ENCODE measurements at regions not wholly inside any gene's neighbourhood (a gene's known extent, or its start where the extent isn't known, plus 50 kb on each side); places are given as distances from the start of the nearest gene placed in this dataset.
A peak's percentile ranks its signal among the peaks of the same experiment; 100 is the strongest.

DNA sequence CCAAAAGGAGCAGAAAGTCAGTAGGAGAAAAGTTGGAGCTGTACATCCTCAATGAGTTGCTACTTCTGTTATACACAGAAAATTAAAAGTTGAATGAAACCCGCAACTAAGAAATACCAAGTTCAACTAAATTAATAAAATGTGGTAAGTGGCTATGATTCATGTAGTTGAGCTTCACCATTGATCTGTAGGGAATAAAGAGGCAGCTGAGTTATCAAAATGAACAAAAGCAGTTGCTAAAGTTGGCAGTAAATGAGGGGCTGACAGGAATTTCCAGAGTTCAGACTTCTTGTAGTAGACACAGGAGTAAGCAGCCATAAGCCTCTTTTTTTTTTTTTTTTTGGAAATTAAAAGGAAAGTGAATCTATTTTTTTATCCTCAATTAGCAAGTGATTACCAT, 234.6 kb downstream of the POSTN start:
- DNase-seq (ENCODE audit: low spot score) = no peak

DNA sequence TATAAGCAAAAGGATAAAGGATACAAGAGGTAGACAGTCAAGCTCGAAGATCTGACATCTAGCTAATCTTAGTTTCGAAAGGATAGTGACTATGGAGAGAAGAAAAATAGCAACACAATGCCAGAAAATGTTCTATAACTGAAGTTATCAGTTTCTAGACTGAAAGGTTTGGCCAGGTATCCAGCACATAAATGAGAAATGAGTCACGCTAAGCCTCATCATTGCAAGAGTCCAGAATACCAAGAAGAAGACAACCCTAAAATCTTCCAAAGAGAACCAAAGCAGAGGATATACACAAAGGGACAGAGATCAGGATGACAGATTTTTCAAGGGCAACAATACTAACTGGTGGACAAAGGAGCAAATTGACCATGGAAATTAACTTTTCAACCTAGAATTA, 237.0 kb downstream of the POSTN start:
- DNase-seq (ENCODE audit: low spot score) = no peak

DNA sequence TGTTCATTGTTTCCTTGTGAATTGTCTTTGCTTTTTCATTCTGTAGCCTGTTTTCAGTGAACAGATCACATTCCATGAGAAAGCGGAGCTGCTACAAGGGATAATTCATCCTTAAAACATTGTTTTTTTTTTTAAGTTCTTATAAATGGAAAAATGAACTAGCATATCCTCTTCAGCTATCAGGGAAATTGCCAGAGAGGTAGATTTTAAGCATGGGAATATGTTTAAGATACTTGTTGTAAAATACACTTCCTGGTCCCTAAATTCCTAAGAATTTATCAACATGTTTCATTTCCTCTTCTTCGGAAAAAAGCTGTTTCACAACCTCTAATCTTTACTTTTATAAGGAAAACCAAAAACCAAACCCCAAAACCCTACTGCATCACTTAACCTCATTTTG, 238.0 kb downstream of the POSTN start:
- DNase-seq (ENCODE audit: low spot score) = no peak

DNA sequence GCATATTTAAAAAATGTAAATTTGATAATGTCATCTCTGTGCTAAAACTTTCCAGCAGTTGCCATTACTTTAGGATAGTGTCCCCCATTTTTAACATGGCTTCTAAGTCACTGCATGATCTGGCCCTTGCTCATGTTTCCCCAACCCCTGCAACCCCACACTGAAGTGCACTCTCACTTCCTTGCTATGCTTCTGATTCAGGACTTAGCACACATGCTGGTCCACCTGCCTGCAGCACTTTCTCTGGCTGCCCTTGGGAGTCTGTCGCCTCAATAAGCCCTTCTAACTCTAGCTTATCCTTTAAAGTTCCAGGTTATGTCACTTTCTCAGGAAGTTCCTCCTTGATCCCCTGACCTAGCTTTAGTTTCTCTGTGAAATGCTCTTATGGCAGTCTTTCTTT, 241.0 kb downstream of the POSTN start:
- no peak for DNase-seq (ENCODE audit: low spot score)

DNA sequence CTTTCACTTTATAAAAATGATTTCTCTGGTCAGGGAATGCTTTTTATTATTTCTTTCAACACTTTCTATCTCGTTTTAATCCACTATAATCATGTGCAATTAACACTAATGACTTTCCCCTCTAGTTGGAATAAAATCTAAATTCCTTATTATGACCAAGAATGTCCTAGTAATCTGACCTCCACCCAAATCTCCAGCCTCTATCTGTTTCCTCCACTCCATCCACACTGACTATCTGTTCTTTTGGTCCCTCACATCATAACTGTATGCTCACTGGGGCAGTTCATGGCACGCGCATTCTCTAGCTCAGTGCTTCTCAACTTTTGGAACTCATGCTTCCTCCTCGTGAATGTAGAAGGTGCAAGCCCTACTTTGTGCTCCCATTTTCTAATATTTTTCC, 244.7 kb downstream of the POSTN start:
- DNase-seq (ENCODE audit: low spot score) = no peak

DNA sequence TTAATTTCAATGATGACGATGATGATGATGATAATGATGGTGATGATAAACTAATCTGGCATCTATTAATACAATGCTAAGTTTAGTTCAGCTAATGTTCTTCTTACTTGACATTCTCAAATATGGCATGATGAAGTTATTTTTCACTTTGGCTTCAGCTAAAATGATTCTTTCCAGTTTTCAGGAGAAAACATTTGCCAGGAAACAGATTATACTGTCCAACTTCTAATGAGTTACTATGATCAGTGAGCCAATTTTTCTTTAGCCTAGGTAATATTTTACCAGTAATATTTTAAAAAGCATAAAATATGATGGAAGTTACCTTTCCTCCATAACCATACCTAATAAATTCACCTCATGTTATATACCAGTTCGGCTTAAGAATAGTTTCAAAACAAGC, 245.7 kb upstream of the CSNK1A1L start:
- DNase-seq (ENCODE audit: low spot score) = no peak

DNA sequence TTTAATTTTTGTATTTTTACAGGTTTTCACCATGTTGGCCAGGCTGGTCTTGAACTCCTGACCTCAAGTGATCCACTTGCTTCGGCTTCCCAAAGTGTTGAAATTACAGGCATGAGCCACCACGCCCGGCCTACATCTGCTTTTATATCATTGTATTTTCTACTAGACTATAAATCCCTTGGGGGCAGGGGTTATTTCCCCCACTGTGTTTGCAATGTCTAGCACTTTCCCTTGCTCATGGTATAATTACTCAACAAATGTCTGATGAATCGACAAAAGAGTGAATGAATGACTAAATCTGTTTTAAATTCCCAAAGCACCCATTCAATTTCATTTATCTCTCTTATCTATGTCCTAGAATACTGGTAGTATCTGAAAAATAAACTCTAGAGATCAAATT, 244.5 kb upstream of the CSNK1A1L start:
- no peak for DNase-seq (ENCODE audit: low spot score)

DNA sequence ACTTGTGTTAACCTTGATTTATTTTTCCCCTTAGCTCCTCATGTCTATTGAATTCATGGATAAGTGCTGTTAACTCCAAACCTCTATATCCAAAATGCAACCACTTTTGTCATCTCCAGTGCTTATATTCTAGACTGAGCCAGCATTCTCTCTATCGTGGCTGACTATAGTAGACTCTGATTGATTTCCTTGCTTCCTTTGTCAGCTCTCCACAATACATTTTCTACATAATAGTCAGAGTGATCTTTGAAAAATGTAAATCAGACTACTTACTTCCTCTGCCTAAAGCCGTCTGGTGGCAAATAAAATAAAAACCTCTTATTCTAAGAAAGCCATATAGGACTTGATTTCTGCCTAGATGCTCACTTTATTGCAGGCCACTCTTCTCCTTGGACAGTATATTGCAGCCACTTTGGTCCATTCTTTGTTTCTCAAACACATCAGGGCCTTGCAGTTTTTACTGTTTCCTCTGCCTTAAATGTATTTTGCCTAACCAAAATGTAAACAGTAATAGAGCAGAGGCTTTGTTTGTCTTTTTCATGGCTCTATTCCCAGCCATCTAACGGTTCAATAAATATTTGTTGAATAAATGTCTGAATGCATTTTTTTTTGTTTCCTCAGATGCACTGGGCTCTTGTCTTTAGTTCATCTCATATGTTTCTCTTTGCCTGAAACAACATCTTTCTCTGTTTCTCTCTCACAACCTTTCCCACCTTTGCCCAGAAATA, 243.6 kb upstream of the CSNK1A1L start:
- DNase-seq (ENCODE audit: low spot score) = no peak

DNA sequence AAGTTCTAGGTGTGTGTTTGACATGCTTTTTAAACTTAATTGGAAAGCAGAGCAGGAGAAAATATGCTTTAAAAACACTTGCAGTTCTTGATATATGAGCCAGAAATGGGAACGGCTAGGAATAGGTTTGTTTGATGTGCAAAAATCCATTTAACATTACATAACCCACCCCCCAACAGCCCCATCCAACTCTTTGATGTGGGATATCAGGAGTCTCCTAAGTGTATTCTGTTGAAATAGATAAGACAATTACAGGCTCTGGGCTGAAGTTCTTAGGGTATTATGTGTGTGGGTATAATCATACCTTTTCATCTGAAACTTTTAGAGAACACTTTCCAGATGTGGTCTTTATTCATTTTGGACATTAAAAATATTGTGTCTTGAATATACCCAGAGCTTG, 240.4 kb upstream of the CSNK1A1L start:
- DNase-seq (ENCODE audit: low spot score) = peak; percentile 94

DNA sequence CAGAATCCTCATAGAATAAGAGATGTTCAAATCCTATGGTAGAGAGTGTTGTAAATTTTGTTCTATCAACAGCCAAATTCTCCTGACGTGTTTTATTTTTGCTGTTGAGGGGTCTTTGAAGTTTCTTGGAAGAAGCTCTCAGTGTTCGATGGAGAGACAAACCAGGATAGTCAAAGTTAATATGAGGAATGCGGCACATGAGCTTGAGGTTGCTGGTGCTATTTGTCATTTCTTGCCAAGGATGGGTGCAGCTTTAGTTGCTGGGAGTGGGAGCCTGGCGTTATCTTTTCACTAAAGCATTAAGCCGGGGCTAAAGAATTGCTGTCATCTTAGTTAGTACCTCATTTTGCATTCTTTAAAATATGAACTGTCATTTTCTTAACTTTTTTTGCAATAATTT, 239.9 kb upstream of the CSNK1A1L start:
- peak; percentile 93 for DNase-seq (ENCODE audit: low spot score)

DNA sequence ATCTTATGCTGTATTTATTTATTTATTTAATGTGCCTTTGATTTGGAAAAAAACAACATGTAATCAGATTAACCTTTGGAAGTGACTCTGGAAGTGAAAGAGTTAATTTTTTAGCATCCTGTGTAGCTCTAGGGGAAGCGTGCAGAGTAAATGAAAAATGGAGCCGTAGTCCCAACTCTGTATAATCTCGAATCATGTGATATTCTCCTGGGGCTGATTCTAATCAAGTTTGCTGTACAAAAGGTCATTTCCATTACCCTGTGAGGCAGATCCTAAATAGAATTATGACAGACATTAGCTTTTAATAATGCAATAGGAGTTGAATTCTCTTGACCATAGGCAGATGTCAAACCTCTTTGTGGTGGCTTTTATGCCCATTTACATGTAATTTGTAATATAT, 238.6 kb upstream of the CSNK1A1L start:
- DNase-seq (ENCODE audit: low spot score) = no peak

DNA sequence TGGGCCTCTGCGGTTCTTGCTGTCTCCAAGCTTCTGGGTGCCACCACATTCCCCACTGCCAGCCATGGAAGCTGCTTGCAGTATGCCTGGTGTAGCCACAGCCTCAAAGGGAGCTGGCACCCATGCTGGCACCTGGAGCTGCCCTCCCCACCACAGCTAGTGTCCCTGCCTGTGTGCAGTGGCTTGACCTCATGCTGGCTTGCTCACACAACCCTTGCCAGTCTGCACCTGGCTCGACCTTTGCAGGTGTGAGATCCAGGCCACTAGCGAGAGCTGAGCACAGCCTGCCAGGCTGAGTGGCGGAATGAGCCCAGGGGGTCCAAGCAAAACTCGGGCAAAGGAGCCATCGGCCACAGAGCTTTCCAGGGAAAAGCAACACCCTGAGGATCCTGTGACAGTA, 236.7 kb upstream of the CSNK1A1L start:
- DNase-seq (ENCODE audit: low spot score) = no peak

DNA sequence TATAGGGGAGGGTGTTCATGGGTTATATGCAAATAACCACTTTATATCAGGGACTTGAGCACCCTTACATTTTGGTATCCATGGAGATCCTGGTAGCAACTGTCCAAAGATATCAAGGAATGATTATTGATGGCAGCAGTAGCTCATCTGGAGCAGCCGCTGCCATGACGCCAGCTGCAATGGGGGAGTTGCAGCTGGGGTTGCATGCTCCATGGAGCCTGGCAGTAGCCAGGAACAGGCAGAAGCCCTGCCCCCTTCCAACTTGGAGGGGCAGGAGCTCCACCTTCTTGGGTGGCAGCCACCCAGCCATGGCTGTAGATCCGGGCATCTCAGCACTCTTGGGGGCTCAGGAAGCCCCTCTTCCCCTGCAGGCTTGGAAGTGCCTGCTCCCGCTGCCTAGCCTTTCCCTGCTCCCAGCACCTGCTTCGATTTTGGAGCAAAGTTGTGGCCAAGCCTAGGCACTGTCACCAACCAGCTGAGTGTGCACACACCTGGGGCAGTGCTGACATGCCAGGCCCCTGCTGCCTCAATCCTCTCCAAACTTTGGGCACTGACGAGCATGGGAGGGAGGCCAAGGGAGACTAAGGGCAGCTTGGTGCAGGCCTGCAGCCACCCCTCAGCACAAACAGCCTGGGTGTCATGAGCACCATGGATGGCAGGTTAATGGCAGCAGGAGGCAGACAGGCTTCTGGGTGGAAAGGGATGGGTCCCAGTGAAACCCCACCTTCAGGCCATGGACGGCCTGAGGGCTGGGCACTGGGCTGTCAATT, 235.6 kb upstream of the CSNK1A1L start:
- no peak for DNase-seq (ENCODE audit: low spot score)

DNA sequence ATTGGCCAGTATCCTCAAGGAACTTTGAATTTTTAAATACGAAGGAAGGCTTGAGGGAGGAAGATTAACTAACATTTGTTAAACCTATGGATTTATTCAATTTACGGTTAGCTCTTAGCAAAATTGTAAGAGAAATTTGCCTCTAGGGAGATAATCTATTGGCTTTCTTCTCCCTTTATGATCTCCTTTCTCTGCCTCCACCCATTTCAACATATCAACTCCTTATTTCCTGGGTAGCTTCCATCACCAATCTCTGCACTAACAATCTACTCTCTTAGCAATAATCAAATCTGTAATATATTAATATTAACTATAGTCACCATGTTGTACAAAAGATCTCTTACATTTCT, 233.9 kb upstream of the CSNK1A1L start:
- DNase-seq (ENCODE audit: low spot score) = no peak

DNA sequence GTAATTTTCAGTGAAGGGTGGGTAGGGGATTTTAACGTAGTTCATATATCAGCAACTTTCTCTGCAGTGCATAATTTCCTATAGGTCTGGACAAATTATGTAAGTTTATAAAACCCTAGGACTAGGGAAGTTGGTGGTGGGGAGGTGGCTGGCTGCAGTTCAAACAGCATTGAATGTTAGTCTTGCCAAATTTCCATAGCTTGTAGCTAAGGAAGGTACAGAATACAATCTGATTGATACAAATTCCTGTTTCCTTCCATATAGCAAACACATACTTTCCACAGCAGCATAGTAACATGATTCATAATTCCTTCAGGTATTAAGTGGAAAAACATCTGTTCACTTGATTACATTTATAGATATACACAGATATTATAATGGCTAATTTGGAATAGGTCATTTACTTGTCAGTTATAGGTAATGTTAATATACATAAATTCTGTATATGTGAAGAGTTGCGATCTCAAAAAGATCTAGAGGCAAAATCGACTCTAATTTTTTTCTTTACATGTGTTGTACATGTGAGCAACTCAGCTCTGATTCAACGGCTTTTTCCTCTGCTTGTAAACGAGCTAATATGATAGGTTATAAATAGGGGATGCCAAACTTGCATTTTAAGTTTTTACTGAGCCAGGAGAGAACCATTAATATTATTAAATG, 233.4 kb upstream of the CSNK1A1L start:
- peak; percentile 59 for DNase-seq (ENCODE audit: low spot score)

DNA sequence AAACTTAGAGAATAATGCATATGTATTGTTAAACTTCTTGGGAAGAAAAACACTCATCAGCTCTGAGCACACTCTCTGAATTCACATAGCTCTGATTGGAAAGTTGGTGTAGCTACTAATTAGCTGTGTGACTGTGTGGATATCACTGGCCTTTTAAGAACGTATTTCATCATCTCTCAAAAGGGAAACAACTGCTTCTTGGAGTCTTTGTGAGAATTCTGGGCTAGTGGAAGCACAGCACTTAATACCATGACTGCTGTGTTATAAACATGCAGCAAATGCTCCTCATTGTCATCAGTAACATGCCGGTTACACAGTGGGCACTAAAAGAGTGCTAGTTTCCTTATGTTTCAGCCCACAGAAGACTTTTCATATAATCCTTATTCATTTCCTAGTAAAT, 220.9 kb upstream of the CSNK1A1L start:
- DNase-seq (ENCODE audit: low spot score) = no peak

DNA sequence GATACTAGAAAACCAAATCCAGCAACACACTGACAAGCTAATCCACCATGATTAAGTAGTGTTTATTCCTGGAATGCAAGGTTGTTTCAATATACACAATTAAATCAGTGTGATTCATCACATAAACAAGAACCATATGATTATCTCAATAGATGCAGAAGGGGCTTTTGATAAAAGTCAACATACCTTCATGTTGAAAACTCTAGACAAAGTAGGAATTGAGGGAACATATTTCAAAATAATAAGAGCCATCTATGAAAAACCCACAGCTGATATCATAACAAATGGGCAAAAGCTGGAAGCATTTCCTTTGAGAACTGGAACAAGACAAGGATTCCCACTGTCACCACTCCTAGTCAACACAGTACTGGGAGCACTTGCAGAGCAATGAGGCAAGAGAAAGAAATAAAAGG, 213.6 kb upstream of the CSNK1A1L start:
- DNase-seq (ENCODE audit: low spot score) = no peak

DNA sequence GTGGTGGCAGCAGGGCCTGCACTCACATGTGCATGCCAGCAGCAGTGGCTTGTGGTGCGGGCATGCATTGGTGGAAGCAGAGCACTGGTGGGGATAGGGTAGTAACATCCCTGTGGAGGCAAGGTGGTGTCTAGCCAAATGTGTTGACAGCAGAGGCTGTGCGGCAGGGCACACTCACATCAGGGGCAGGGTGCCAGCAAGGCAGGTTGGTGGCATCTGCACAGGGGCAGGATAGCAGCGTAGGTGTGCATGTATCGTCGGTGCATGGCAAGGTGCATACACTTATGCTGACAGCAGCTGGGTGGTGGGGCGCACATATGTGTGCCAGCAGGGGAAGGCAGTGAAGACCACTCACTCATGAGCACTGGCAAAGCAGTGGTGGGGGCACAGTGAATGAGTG, 211.5 kb upstream of the CSNK1A1L start:
- no peak for DNase-seq (ENCODE audit: low spot score)

DNA sequence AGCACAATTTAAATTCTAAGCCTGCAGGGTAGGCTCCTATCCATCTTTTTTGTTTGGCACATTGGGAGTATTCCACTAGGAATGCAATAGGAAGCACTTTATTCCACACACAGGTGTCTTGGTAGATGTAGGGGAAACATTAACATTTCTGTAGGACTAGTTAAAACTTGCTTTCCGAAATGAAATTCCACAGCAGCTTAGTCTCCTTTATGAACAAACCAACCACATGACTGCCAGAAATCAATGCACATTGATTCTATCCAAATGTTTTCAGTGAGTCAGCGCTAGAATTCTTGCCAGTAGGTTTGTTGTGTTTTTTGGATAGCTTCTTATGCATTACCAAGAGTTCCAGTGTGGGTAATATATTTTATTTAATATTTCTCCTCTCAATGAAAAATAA, 207.9 kb upstream of the CSNK1A1L start:
- DNase-seq (ENCODE audit: low spot score) = no peak

DNA sequence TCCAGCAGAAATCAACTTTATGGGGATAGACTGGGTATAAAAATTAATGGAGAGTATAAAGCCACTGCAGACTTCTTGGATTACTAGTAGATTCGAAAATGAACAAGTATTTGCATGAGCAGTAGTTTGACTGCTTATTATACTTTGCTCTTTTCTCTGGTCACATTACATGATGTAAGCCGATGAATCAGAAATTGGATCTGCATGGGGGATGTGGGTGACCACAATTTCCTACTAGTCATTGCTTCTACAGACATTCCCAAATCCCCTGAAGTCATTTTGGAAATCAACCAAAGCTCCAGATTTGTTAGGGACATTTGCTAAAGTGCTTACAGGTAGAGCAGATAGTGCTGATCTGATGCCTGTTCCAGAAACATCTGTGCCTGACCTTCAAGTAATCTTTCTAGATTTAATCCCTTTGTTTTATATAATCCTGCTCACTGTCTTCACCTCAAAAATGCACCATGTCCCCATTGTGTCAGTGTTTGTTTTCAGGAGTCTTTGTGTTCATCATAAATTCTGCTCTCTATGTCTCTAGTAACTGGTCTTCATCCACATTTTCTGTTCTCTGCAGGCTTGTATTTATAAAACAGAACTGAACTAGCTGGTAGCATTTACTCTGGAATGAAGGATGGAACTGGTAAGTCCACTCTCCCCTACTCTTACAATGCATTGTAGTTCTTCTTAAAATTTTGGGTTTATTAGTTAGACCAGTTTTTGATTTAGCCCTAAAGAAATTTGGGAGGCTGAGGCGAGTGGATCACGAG, 201.5 kb upstream of the CSNK1A1L start:
- peak; percentile 82 for DNase-seq (ENCODE audit: low spot score)

DNA sequence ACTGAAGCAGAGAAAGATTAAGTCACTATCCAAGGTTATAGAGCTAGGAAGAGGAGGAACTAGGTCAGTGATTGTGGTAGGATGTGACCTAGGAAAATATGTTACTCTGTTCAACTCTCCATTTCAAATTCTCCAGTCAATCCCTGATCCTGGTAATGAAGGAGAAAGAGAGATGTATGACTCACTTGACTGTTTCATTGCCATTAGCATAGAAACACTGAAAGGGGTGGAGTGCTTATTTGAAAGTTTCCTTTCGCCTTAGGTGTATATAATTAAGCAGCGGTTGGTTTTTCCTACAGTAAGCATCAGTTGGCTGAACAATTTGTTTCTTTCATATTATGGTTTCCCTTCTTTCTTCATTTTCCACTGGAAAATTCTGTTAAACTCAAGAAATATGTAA, 198.1 kb upstream of the CSNK1A1L start:
- DNase-seq (ENCODE audit: low spot score) = no peak

DNA sequence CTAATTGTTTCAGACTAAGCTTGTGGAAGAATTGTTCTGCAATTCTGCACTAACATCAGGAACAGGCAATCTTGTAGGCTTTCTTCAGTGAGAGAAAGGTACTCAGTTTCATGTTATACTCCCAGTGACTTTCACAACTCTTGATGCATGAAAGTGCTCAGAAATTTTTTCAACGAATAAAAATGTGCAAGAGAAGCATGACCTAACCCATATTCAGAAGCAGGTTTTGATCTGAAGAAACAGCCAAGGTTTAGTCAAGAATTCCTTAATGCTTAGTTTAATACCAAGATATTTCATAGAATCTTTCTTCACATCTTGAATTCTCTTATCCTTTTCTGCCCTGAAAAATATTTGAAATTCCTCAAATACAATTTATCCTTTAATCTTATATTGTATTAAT, 197.2 kb upstream of the CSNK1A1L start:
- peak; percentile 77 for DNase-seq (ENCODE audit: low spot score)

All from umbilical cord (tissue), 1 donor.